Neuronal stem cell (in vitro differentiated cells): ENCODE measurements at regions not wholly inside any gene's neighbourhood (a gene's known extent, or its start where the extent isn't known, plus 50 kb on each side); places are given as distances from the start of the nearest gene placed in this dataset.

Experiments used
- DNase-seq: peaks from one replicate; pipeline ENCODE4 v3.0.0-alpha.2; 2013; ENCODE audit warnings: low spot score
- H2AFZ ChIP-seq: one replicate; pipeline ENCODE4 v1.6.1; 2013; ENCODE audit warnings: mild to moderate bottlenecking, low read length, inconsistent platforms
- H2AK5ac ChIP-seq: 2 replicates; pipeline ENCODE4 v1.6.1; 2013; ENCODE audit warnings: low read depth, mild to moderate bottlenecking, inconsistent platforms, low read length, moderate library complexity, mixed read lengths
- H2BK120ac ChIP-seq: 2 replicates; pipeline ENCODE4 v1.6.1; 2013; ENCODE audit warnings: low read depth, mild to moderate bottlenecking, inconsistent platforms, low read length, moderate library complexity, mixed read lengths
- H2BK12ac ChIP-seq: one replicate; pipeline ENCODE4 v1.6.1; 2013; ENCODE audit warnings: low read length, inconsistent platforms
- H2BK15ac ChIP-seq: 2 replicates; pipeline ENCODE4 v1.6.1; 2013; ENCODE audit warnings: mild to moderate bottlenecking, low read length, inconsistent platforms, mixed read lengths
- H2BK5ac ChIP-seq: one replicate; pipeline ENCODE4 v1.6.1; 2013; ENCODE audit warnings: inconsistent platforms, mild to moderate bottlenecking, low read length, moderate library complexity
- H3K14ac ChIP-seq: one replicate; pipeline ENCODE4 v1.6.1; 2013; ENCODE audit warnings: low read length, inconsistent platforms
- H3K18ac ChIP-seq: 2 replicates; pipeline ENCODE4 v1.6.1; 2013; ENCODE audit warnings: low read length, inconsistent platforms
- H3K23ac ChIP-seq: 2 replicates; pipeline ENCODE4 v1.6.1; 2013; ENCODE audit warnings: low read depth, mild to moderate bottlenecking, mixed read lengths, low read length, inconsistent platforms; ENCODE audit not compliant: poor library complexity
- H3K27ac ChIP-seq: replicated peaks from 3 replicates; pipeline ENCODE4 v1.5.1; 2013; ENCODE audit warnings: low read length, inconsistent platforms
- H3K27me3 ChIP-seq, 3 experiments: 2 replicates each; pipeline ENCODE4 v1.6.1; 2013; ENCODE audit warnings: low read length in 3 of 3, mild to moderate bottlenecking in 2 of 3, inconsistent platforms in 1 of 3, low read depth in 1 of 3, mixed read lengths in 1 of 3, moderate library complexity in 1 of 3; ENCODE audit not compliant: control insufficient read depth in 3 of 3, insufficient read depth in 3 of 3
- H3K36me3 ChIP-seq, 2 donors: replicated peaks in 1 of 2; 2 replicates each; pipeline ENCODE4 v1.6.1; 2013; ENCODE audit warnings: low read length in 2 of 2; ENCODE audit not compliant: control insufficient read depth in 2 of 2, insufficient read depth in 2 of 2
- H3K4ac ChIP-seq: 2 replicates; pipeline ENCODE4 v1.6.1; 2013; ENCODE audit warnings: inconsistent platforms, mild to moderate bottlenecking, low read length, moderate library complexity
- H3K4me1 ChIP-seq, 2 donors: 1 replicate in 1 of 2; 2 replicates in 1 of 2; pipeline ENCODE4 v1.6.1; 2013; ENCODE audit warnings: low read length in 2 of 2, low read depth in 1 of 2; ENCODE audit not compliant: control insufficient read depth in 2 of 2, insufficient read depth in 1 of 2
- H3K4me2 ChIP-seq: one replicate; pipeline ENCODE4 v1.6.1; 2013; ENCODE audit warnings: mild to moderate bottlenecking, low read length, inconsistent platforms; ENCODE audit not compliant: insufficient read depth, poor library complexity, severe bottlenecking
- H3K4me3 ChIP-seq, 2 donors: 2 replicates each; pipeline ENCODE4 v1.5.1; 2013; ENCODE audit warnings: low read length in 2 of 2, mild to moderate bottlenecking in 2 of 2, inconsistent platforms in 1 of 2, moderate library complexity in 1 of 2
- H3K79me1 ChIP-seq: one replicate; pipeline ENCODE4 v1.6.1; 2013; ENCODE audit warnings: low read depth, mild to moderate bottlenecking, inconsistent platforms, low read length, moderate library complexity
- H3K9ac ChIP-seq: one replicate; pipeline ENCODE4 v1.6.1; 2013; ENCODE audit warnings: mild to moderate bottlenecking, low read depth, low read length, inconsistent platforms; ENCODE audit not compliant: poor library complexity
- H3K9me3 ChIP-seq, 2 donors: replicated peaks in 1 of 2; 2 replicates each; pipeline versions ENCODE3 to v1.6.1; 2013; ENCODE audit warnings: low read length in 2 of 2, mild to moderate bottlenecking in 2 of 2, inconsistent platforms in 1 of 2, low read depth in 1 of 2, mixed read lengths in 1 of 2, moderate library complexity in 1 of 2; ENCODE audit not compliant: control insufficient read depth in 2 of 2, insufficient read depth in 1 of 2
- H4K8ac ChIP-seq: one replicate; pipeline ENCODE4 v1.6.1; 2013; ENCODE audit warnings: low read depth, mild to moderate bottlenecking, inconsistent platforms, low read length, moderate library complexity
- H4K91ac ChIP-seq: one replicate; pipeline ENCODE4 v1.6.1; 2013; ENCODE audit warnings: low read length, low read depth, mild to moderate bottlenecking, inconsistent platforms; ENCODE audit not compliant: poor library complexity
- WGBS, 2 donors: extraction: QIAGEN DNeasy Blood & Tissue Kit; methylation state at CpG; one replicate each; pipeline ENCODE4 v1.1.7; 2013; ENCODE audit warnings: missing lambda C conversion rate in 2 of 2, mixed read lengths in 1 of 2; ENCODE audit not compliant: insufficient read length in 2 of 2, insufficient replicate concordance in 1 of 2; ENCODE audit errors: extremely low coverage in 2 of 2; 5-methylcytosine and 5-hydroxymethylcytosine counted together

DNA sequence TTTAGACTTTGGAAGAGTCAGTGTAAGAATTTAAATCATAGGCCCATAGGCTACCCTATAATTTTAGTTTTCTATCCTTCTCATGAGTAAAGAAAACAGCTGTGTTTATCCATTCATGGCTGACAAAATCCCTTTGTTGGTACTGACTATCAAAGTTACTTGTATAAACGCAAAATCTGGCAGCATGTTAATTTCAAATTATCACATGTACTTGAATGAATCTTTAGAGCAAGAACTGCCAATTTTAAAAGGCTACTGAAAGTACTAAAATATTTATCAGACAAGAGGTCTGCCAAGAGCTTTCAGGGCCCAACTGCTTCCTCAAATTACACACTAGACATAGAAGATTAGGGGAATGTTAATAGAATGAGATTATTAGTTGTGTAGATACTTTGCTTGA lies 66.6 kb downstream of the MYL12B start:
- no CpG with 5 or more reads among the region's 1 CpG for WGBS, 2 donors
- Histone ChIP-seq H2BK12ac (no peak overlapping the region), H3K4me2 (no peak overlapping the region), H3K27ac (no peak overlapping the region), H3K18ac (no peak overlapping the region), H4K8ac (no peak overlapping the region), H2AK5ac (no peak overlapping the region), H4K91ac (no peak overlapping the region), H3K4me1 (no peaks in the 10 kb centered on the region), H3K79me1 (no peaks in the 10 kb centered on the region), H3K9ac (no peak overlapping the region), H3K36me3 (no peaks in the 10 kb centered on the region), H3K9me3 (no peaks in the 10 kb centered on the region), H2BK5ac (no peak overlapping the region), H3K4me3 (no peak overlapping the region), H3K23ac (no peak overlapping the region), H2BK15ac (no peak overlapping the region), H2AFZ (no peak overlapping the region), H3K14ac (no peak overlapping the region), H3K27me3 (peaks cover 0 to 6% (median 0%) of the 10 kb centered on the region in 3 experiments), H2BK120ac (no peak overlapping the region), H3K4ac (no peak overlapping the region)
- no peak for DNase-seq

DNA sequence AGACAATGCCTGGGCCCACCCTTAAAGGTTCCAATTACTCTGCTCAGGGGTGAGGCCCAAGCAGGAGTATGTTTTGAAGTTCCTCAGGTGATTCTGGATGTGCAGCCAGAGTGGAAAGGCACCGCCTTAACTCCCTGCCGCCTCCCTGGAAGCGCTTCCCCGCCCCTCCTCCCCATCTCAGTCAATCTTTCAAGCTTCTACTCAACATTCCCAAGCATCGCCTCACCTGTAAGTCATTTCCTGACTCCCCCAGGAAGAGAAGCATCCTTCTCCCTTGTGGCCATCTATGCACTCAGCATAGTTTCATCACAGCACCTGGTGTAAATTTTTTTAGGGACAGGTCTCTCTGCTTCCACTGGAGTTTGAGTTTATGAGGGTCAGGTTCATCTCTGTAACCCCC lies 67.5 kb downstream of the MYL12B start:
- H3K27me3 ChIP-seq: peaks cover 0 to 6% (median 0%) of the 10 kb centered on the region in 3 experiments
- H3K4me1 ChIP-seq: no peaks in the 10 kb centered on the region
- no peak overlapping the region for H4K8ac ChIP-seq
- DNase-seq: no peak
- no peak overlapping the region for H2AFZ ChIP-seq
- H2AK5ac ChIP-seq: no peak overlapping the region
- H3K4me2 ChIP-seq: no peak overlapping the region
- no peak overlapping the region for H3K9ac ChIP-seq
- WGBS, 2 donors: no CpG with 5 or more reads among the region's 5 CpGs
- no peak overlapping the region for H2BK12ac ChIP-seq
- no peak overlapping the region for H3K4me3 ChIP-seq
- no peak overlapping the region for H3K23ac ChIP-seq
- no peak overlapping the region for H4K91ac ChIP-seq
- no peaks in the 10 kb centered on the region for H3K9me3 ChIP-seq
- no peak overlapping the region for H2BK120ac ChIP-seq
- H3K36me3 ChIP-seq: no peaks in the 10 kb centered on the region
- H3K18ac ChIP-seq: no peak overlapping the region
- no peak overlapping the region for H3K4ac ChIP-seq
- H3K79me1 ChIP-seq: no peaks in the 10 kb centered on the region
- no peak overlapping the region for H2BK15ac ChIP-seq
- H2BK5ac ChIP-seq: no peak overlapping the region
- no peak overlapping the region for H3K14ac ChIP-seq
- no peak overlapping the region for H3K27ac ChIP-seq

DNA sequence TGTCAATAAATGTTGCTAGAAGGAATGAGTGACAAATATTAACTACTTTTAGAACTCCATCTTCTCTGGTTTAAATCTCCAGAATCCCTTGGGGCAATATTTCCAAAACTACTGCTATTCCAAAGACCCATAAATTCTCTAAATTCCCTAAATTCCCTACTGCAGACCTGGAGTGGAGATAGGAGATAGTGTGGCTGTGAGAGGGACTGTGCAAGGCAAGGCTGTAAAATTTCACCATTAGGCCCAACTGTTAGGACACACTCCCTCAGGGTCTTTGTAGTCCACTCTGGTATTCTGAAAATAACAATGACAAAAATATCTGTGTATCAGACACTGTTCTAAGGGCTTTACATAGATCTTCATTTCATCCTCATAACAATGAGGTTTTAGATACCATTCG lies 67.9 kb downstream of the MYL12B start:
- H2AFZ ChIP-seq: no peak overlapping the region
- H3K4me3 ChIP-seq: no peak overlapping the region
- no peak overlapping the region for H4K91ac ChIP-seq
- H2BK12ac ChIP-seq: no peak overlapping the region
- H3K4ac ChIP-seq: no peak overlapping the region
- no peak overlapping the region for H4K8ac ChIP-seq
- H3K36me3 ChIP-seq: no peaks in the 10 kb centered on the region
- H3K4me2 ChIP-seq: no peak overlapping the region
- H3K18ac ChIP-seq: no peak overlapping the region
- H2AK5ac ChIP-seq: no peak overlapping the region
- H3K79me1 ChIP-seq: no peaks in the 10 kb centered on the region
- H3K9ac ChIP-seq: no peak overlapping the region
- H3K27me3 ChIP-seq: peaks cover 0 to 6% (median 0%) of the 10 kb centered on the region in 3 experiments
- no CpG with 5 or more reads among the region's 1 CpG for WGBS, 2 donors
- H3K14ac ChIP-seq: no peak overlapping the region
- no peak overlapping the region for H3K23ac ChIP-seq
- H2BK120ac ChIP-seq: no peak overlapping the region
- no peaks in the 10 kb centered on the region for H3K4me1 ChIP-seq
- no peak overlapping the region for H3K27ac ChIP-seq
- no peak overlapping the region for H2BK15ac ChIP-seq
- H3K9me3 ChIP-seq: no peaks in the 10 kb centered on the region
- no peak overlapping the region for H2BK5ac ChIP-seq
- no peak for DNase-seq

DNA sequence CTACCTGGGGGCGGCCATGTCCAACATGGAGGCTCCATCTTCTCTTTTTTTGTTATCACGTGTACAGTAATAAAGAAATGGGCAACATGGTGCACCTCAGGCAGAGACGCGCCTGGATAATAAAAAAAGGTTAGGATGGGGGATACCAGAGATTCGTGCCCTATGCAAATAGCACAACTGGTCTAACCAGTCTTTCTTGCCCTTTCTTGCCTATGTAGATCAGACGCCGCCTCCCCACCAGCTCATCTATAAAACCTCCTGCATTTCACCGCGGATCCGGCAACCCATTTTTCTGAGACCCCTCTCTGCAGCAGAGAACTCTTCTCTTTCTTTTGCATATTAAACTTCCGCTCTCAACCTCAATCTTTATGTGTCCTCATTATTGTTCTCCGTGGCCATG lies 68.7 kb downstream of the MYL12B start:
- no peak overlapping the region for H2AK5ac ChIP-seq
- H2BK5ac ChIP-seq: no peak overlapping the region
- H4K91ac ChIP-seq: no peak overlapping the region
- no peaks in the 10 kb centered on the region for H3K4me1 ChIP-seq
- H3K79me1 ChIP-seq: no peaks in the 10 kb centered on the region
- no peak overlapping the region for H2BK15ac ChIP-seq
- H3K14ac ChIP-seq: no peak overlapping the region
- no peak overlapping the region for H2AFZ ChIP-seq
- H3K4me2 ChIP-seq: no peak overlapping the region
- H3K23ac ChIP-seq: no peak overlapping the region
- no peak overlapping the region for H3K9ac ChIP-seq
- no peak overlapping the region for H3K4ac ChIP-seq
- no peak overlapping the region for H3K4me3 ChIP-seq
- DNase-seq: no peak
- H3K27me3 ChIP-seq: peaks cover 0 to 6% (median 0%) of the 10 kb centered on the region in 3 experiments
- no peaks in the 10 kb centered on the region for H3K36me3 ChIP-seq
- H3K27ac ChIP-seq: no peak overlapping the region
- H3K18ac ChIP-seq: no peak overlapping the region
- no CpG with 5 or more reads among the region's 12 CpGs for WGBS, 2 donors
- H2BK12ac ChIP-seq: no peak overlapping the region
- H3K9me3 ChIP-seq: no peaks in the 10 kb centered on the region
- H2BK120ac ChIP-seq: no peak overlapping the region
- no peak overlapping the region for H4K8ac ChIP-seq
